GM12891 (cell line): ENCODE measurements at regions not wholly inside any gene's neighbourhood (a gene's known extent, or its start where the extent isn't known, plus 50 kb on each side); places are given as distances from the start of the nearest gene placed in this dataset.

Experiments
- POLR2A ChIP-seq: IDR thresholded peaks from 2 replicates; pipeline ENCODE4 v1.6.1; 2011; ENCODE audit warnings: low read depth, low read length, control low read depth
- POLR2AphosphoS5 ChIP-seq: IDR thresholded peaks from 2 replicates; pipeline ENCODE4 v1.6.1; 2011; ENCODE audit warnings: low read depth, low read length, control low read depth
- TAF1 ChIP-seq: IDR thresholded peaks from 2 replicates; pipeline ENCODE4 v1.6.1; 2011; ENCODE audit warnings: low read depth, low read length, control low read depth

GRCh38 chr9:97769208-97769607, 72.1 kb upstream of the XPA start:
- TF ChIP-seq POLR2A, result no peak
- TF ChIP-seq TAF1, result no peak
- TF ChIP-seq POLR2AphosphoS5, result no peak
